NCI-H1417 treated with DMSO at 0.1 percent for 48 hours (cell line): ENCODE measurements at regions not wholly inside any gene's neighbourhood (a gene's known extent, or its start where the extent isn't known, plus 50 kb on each side); places are given as distances from the start of the nearest gene placed in this dataset.
"Not testable (repeated sequence)": the region's sequence is repeated elsewhere in the genome, so short reads cannot be mapped to it uniquely, and the experiment has no call there.

Experiments
- DNase-seq: peaks from one replicate; lab custom pipeline; 2025; lab: John Stamatoyannopoulos, UW

- DNase-seq, result no peak
Observed at GRCh38 chr6:67219346-67219745, 1415.7 kb upstream of the ADGRB3 start.

GRCh38 chr6:67212584-67212983, 1422.5 kb upstream of the ADGRB3 start:
- DNase-seq, result no peak

DNA sequence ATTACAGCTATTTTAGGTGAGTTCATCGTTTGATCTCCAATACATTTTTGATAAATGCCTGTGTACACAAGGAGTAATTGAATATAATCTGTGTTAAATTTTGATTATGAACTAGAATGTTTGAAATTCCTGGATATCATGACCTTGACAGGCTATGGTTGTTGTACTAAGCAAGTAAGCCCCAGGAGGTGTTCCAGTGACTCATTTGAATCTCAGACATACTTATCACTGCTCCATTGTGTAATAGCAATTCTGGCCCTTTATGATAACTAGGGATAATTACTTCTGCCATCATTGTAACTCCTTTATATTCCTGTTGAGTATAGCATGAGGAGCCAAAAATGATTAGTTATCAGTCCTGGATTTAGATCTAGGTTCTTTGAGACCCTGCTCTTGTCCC, 1424.6 kb upstream of the ADGRB3 start:
- no peak for DNase-seq

GRCh38 chr6:67201563-67201962, 1433.5 kb upstream of the ADGRB3 start:
- DNase-seq, result no peak

DNA sequence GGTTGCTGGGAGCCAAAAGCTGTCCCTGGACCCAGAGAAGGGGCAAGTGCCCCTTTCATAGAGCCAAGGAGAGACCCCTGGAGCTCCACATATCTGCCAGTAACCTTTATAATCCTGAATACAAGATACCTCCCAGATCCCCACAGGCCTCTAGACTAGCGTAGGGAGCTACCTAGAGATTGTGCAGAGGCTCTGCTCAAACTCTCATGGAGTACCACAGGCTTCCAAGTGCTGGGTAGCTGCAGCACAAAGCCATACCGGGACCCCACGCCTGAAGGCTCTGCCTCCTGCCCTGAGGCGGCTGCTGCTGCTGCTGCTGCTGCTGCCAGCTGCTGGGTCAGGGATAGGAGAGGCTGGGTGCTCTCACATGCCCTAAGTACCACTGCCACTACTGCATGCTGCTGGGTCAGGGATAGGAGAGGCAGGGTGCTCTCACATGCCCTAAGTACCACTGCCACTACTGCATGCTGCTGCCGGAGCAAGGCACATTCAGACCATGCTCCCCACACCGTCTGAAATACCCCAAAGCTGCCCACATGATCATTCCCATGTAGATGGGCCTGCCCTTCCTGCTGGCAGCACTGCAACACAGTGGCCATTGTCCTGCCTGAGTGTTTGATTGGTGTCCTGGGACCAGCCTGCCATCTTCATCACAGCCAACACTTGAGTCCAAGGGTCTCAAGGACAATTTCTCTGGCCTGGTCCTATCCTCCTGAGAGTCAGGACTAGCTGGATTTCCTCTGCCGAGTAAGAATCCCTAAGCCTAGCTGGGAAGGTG, 1434.3 kb upstream of the ADGRB3 start:
- no peak for DNase-seq

GRCh38 chr6:67199425-67199824, 1435.7 kb upstream of the ADGRB3 start:
- DNase-seq, result no peak

DNA sequence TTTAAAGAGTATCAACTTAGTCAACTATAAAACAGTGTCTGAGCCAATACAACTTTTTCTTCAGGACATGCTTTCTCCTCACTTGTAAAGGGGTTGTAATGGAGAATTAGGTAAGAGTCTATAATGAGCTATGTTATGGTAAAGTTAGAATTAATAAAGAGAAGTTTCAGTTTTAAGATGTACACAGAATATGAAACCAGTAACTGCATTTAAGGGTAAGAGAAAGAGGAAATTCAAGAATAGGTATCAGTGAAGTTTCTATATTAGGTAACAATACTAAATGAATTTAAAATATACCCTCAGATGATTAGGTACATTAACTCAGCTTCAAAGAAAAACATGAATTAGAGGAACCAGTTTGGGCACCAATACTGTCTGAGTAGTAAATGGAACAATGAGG, 1444.3 kb upstream of the ADGRB3 start:
- no peak for DNase-seq

DNA sequence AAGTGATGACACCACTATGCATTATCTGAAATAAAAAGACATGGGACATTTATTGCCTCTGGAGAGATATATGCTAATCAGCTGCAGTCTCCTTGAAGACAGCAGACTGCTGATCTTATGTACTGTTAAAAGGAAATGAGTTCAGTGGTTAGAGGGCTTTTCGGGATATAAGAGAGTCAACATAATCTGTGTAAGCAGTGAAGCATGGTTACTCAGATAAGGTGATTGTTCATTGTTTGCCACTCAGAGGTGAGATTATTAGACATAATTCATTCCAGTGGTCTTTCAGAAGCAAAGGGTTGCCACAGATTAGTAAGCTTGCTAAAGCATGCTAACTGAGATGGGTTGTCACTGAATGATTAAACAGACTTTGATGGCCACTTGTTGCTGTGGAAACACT, 1450.7 kb upstream of the ADGRB3 start:
- DNase-seq, result no peak

DNA sequence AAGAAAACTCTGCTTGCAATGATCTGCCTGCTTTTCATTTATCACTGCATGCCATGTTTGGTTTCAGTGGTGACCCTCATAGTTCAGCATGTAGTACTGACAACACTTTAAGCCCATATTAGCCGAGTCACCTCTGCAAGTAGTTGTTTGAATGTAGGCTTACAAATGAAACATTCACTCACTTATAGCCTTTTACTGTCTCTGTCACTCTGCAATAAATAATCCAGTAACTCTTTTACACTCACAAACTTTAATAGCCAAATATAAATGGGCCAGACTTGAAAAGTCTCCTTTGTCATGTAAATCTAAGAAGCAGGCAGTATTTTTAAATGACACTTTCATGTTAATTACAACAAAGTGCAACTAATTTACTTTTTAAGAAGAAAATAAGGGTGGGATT, 1460.0 kb upstream of the ADGRB3 start:
- DNase-seq, result no peak

DNA sequence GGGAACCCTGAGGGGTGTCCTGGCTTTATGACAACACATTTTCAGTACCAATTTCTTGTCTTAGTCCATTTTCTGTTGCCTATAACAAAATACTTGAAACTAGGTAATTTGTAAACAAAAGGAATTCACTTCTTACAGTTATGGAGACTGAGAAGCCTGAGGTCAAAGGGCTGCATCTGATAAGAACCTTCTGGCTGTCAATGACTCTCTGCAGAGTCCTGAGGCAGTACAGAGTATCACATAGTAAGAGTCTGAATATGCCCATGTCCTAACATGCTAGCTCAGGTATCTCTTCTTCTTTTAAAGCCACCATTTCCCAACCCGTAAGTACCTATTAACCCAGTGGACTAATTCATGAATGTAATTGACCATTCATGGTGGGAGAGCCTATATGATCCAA, 1458.6 kb upstream of the EYS start:
- no peak for DNase-seq

- no peak for DNase-seq
Observed at GRCh38 chr6:67160820-67161219, 1453.8 kb upstream of the EYS start.

GRCh38 chr6:67141005-67141404, 1434.0 kb upstream of the EYS start:
- DNase-seq, result no peak

DNA sequence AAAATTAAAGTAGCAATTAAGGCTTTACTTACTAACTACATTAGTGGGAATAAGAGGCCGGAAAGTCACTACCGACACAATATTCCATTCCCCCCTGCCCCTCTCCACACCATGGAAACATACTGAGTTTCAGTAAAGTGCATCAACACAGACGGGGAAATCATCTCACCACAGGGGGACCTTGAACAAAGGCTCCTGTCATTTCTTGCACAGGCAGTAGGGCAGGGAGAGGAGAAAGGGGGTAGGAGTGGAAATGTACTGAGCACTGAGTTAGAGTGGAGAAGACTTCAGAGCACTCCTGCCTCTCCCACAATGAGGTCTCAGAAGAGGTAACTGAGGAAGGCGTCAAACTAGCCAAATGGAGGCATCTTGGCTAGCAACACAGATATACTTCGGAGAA, 1426.9 kb upstream of the EYS start:
- no peak for DNase-seq

DNA sequence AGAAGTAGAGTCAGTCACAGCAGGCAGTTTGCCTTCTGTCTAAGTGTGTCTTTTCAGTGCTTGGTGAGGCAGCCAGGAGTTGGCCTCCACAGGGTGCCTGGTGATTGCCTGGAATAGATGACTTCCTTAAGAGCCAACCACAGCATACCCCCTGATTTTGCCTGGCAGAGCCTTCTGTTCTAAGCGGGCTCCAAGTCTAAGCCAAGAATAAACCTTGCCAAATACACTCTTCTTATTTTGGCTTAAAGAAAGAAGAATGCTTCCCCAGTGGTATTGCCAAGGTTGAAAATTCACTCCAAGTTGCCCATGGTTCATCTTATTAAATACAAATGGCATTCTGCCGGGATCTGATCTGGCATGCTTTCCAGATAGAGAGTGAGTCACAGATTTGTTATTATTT, 1424.8 kb upstream of the EYS start:
- DNase-seq, result no peak

DNA sequence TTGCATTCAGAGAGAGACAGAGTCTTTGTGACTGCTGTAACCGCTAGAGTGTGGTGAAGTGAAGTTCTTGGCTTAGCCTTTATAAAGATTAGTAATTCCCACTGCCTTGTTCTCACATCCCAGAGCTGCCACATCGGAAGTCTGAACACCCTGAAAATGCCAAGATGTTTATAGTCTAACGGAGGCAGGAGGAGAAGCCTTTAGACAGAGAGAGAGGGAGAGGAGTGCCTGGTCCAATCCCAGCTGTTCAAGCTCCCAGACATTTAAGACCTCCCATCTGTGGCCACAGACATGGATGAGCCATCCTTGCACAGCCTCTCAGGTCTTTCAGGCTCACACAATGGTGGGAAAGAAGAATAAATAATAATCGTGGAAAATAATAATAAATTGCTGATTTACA, 1422.8 kb upstream of the EYS start:
- DNase-seq, result no peak

DNA sequence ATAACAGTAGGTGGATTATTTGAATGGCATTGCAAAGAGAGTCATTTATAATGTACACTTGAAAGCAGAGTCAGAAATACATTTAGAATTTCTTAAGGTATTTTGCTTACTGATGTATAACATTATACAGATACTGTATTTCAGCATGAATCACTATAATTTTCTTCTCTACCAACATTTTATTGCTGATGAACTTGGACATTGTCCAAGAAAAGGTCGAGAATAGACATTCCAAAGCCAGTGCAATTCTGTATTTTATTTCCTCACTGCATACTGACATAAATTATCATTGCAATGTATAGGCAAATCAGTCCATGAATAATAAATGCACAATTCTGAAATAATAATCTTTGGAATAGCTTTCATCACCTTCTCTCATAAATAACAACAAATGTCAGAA, 1420.0 kb upstream of the EYS start:
- no peak for DNase-seq

GRCh38 chr6:67121115-67121514, 1414.1 kb upstream of the EYS start:
- no peak for DNase-seq

DNA sequence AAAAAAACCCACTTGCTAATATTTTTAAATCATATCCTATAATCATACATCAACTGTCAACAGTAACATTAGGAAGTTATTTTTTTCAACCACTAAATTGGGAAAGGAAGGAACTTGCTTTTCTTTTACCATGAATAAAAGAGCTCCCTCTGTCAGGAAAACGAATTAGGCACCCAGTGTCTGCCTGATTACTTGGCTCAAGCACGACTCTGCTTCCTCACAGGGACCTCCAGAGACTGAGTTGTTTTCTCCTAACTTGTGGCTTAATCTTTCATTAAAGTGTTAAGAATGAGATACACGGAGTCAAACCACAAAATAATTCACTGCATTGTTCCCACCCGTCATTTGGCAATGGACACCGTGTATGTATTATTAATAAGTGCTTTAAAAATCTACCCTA, 1405.1 kb upstream of the EYS start:
- DNase-seq, result no peak

- DNase-seq, result no peak
Observed at GRCh38 chr6:67102743-67103142, 1395.7 kb upstream of the EYS start.

DNA sequence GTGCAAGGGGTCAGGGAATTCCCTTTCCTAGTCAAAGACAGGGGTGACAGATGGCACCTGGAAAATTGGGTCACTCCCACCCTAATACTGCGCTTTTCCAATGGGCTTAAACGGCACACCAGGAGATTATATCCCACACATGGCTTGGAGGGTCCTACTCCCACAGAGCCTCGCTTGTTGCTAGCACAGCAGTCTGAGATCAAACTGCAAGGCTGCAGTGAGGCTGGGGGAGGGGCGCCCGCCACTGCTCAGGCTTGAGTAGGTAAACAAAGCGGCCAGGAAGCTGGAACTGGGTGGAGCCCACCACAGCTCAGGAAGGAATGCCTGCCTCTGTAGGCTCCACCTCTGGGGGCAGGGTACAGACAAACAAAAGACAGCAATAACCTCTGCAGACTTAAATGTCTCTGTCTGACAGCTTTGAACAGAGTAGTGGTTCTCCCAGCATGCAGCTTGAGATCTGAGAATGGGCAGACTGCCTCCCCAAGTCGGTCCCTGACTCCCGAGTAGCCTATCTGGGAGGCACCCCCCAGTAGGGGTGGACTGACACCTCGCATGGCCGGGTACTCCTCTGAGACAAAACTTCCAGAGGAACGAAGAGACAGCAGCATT, 1388.7 kb upstream of the EYS start:
- not testable (repeated sequence) for DNase-seq

- DNase-seq, result no peak
Observed at GRCh38 chr6:67094431-67094946, 1387.5 kb upstream of the EYS start.

DNA sequence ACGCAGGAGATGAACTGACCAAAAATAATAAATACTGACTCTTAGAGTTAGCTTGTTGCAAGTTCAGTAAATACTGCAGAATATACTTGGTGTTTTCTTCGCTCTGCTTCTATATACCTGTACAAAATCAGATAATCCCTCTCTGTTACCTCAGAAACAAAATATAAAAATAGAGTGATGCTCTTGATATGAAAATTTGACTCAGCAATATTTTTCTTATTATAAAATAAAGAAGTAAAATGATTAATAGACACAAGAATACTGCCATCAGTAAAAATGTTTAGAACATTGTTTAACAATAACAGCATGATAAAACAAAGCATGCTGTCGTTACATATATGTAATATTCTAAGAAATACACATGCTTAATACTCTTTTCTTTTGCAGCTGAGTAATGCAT, 1366.9 kb upstream of the EYS start:
- DNase-seq, result no peak

DNA sequence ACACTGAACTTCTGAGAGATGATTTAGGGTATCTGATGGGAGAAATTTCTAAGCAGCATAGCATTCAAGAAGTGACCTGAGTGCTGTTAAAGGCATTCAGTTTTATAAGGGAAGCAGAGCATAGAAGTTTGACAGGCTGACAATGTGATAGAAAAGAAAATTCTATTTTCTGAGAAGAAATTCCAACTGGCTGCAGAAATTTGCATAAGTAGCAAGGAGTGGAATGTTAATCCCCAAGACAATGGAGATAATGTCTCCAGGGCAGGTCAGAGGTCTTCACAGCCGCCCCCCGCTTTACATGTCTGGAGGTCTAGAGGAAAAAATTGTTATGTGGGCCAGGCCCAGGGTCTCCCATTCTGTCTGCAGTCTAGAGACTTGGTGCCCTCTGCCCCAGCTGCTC, 1361.8 kb upstream of the EYS start:
- no peak for DNase-seq

DNA sequence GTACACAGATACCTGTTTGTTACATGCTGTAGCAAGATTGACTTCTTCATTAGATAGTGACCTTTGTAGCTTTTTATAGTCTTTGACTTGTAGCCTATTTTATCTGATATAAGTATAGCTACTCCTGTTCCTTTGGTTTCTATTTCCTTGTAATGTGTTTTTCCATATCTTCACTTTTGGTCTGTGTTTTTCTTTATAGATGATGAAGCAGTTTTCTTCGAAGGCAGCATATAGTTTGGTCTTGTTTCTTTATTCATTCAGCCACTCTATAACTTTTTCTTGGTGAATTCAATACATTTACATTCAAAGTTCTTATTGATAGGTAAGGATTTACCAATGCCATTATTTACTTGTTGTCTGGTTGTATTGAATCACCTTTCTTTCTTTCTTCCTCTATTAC, 1357.3 kb upstream of the EYS start:
- DNase-seq, result no peak
